ENCODE measurements at regions not wholly inside any gene's neighbourhood (a gene's known extent, or its start where the extent isn't known, plus 50 kb on each side); places are given as distances from the start of the nearest gene placed in this dataset.
"Not testable (repeated sequence)": the region's sequence is repeated elsewhere in the genome, so short reads cannot be mapped to it uniquely, and the experiment has no call there.

DNA sequence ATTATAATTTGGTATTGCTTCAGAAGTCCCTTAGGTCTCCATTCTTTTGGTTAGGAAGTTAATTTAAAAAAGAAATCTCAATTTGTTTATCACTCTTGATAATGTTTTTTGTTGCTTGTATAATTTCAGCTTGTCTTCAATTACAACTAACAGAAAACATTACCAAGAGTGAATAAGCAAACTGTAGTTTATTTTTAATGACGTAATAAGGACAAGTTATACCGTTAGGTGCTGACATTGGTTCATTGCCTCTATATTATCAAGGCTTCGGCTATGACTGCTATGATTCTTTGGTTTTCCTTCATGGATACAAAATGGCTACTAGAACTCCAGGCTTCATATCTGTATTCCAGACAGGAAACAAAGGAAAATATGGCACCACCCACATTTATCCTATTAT lies 220.6 kb downstream of the PTGER3 start:
- DNase-seq = no peak

DNA sequence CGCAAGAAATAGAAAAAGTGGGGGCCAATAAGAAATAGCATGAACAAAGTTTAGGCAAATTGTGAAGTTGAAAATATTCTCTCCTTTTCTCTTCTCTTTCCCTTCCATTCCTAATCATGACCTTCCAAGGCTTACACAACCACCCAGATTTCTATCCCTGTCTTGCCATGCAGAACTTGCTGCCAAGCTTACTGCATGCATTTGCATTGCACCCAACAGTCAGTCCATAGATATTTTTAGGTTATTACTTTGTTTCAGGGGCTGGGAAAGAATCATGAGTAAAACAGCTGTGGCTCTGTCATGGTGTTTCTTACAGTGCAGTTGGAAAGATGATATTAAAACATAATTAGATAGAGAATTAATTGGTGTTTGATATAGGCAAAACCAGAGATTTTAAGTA lies 219.4 kb downstream of the PTGER3 start:
- DNase-seq = no peak

DNA sequence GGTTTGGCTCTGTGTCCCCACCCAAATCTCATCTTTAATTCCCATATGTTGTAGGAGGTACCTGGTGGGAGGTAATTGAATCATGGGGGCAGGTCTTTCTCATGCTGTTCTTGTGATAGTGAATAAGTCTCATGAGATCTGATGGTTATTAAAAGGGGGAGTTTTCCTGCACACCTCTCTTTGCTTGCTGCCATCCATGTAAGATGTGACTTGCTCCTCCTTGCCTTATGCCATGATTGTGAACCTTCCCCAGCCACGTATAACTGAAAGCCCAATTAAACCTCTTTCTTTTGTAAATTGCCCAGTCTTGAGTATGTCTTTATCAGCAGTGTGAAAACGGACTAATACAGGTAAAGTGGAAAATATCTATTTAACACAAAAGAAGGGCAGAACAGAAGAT lies 213.3 kb downstream of the PTGER3 start:
- not testable (repeated sequence) for DNase-seq

DNA sequence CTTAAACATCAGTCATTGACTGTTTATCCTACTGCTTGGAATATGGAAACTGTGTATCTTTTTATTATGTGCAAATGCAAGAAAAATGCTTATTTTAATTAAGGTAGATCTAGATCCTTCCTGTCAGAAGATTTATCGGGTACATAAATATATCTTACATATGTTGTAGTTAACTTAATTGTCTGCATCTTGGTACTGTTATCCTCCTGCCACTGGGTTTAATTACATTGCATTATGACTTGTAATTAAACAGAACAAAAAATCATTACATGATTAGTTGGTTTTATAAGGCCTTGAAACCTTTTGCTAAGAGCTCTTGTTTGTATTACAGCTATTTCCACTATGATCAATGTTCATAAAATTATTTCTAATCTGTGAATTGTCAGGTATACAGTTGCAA lies 211.2 kb downstream of the PTGER3 start:
- no peak for DNase-seq

DNA sequence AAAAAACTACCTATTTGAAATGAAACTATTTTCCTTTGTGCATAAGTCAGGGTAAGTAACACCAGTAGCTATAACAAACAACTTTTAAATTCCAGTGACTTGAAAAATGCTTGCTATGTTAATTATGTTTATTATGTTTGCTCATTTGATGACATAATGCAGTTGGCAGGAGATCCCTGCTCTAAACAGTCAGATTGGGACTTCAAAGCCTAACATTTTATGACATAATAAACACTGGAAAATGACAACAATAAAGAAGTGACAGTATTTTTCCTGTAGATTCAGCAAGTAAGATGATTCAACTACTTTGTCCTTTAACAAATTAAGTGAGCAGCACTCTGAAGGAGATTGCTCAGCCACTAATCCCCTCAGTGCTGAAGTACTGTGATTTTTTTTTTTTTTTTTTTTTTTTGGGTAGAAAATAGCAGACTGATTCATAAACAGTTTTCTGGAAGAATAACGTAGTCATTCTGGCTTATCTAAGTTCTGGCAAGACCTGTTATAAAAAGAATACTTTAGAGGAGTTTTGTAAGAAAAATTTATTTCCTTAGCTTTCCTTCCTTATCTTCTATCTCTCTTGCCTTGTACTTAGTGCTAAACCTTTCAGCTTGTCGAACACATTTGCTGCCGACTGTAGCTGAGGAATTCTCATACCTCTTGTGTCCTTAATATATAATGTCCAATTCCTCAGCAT lies 207.2 kb downstream of the PTGER3 start:
- DNase-seq = no peak

DNA sequence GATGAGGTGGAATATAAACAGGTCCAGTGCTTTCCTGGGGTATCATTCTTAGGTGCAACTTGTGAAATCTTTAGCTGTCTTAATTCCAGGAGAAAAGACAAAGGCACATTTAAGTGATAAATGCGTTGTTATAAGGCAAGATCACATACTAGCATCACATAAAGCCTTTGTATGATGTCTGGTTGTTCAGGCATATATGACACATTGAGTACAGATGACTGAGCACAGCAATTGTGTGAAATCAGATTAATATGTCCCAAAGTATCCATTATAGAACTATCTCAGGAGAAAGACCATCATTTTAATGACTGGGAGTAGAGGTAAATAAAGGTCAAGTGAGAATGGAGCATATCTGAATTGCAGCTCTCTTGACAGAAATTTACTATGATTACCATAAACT lies 205.1 kb downstream of the PTGER3 start:
- DNase-seq = no peak

DNA sequence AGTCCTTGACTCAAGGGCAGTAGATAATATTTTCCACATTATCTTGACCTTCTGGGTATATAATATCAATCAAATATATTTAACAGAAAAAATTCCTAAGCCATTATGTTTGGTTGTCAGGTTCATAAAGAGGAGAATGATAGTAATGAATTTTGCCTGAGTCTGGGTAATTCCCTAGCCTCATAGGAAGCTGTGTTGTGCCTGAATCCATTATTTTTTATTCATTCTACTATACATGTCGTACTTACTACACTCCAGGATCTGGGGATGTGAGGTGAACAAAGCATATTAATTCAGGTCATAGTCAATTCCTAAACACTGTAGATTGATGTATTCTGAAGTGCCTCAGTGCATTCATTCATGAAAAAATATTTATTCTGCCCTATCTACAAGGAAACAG lies 204.2 kb downstream of the PTGER3 start:
- no peak for DNase-seq

DNA sequence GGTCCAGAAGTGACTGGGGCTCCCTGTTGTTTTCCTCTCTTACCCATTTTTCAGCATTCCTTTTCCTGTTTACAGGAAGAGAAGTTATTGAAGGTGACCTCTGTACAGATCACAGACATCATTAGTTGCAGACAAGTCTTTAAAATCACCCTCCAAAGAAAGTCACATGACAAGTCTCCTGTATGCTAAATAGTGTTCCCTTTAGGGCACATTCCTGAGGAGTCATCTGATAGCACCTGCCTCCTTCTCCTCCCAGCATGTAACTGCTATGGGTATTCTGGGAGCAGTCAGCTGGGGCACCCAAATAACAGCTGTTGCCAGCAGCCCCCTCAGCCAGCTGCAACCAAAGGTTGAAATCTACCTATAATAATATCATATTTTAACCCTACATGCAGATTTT lies 200.6 kb downstream of the PTGER3 start:
- no peak for DNase-seq

DNA sequence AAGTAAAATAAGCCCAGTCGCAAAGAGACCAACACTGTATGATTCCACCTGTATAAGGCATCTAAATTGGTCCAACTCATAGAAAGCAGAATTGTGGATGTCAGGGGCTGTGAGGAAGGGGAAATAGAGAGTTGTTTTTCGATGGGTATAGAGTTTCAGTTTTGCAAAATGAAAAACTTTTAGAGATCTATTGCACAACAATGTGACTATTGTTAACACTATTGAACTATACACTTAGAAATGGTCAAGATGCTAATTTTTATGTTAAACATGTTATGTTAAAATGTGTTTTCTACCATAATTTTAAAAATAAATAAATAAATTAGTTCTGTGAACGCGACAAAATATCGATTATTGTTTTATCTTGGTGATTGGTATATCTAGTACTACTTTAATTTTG lies 192.4 kb downstream of the PTGER3 start:
- no peak for DNase-seq

DNA sequence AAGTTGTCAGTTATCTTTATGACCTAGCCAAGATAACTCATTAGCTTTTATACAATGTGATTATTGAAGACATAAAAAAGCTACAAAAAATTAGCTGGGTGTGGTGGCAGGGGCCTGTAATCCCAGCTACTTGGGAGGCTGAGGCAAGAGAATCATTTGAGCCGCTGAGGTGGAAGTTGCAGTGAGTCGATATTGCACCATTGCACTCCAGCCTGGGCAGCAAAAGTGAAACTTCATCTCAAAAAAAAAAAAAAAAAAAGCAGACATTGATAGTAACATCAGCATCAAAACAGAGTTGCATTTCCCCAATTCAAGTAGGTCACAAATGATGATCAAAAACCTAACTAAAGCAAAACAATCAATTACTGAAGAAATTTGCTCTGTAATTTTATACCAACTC lies 191.4 kb downstream of the PTGER3 start:
- no peak for DNase-seq

DNA sequence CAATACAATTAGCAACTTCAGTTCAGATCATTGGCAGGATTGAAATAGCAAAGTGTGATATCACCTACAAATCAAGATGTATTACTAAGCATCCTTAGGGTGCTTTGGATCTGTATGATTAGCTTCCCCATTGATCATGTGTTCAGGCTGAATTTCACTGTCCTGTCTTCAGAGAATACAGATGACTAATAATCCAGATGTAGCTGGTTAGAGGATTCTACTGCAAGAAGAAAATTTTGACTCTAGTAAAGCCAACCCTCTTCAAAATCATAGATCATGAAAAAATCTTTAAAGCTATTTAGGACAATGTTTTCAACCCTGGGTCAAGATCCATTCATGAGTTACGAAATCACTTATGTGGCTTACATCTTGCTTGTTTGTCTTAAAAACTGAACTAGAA lies 184.4 kb downstream of the PTGER3 start:
- no peak for DNase-seq

DNA sequence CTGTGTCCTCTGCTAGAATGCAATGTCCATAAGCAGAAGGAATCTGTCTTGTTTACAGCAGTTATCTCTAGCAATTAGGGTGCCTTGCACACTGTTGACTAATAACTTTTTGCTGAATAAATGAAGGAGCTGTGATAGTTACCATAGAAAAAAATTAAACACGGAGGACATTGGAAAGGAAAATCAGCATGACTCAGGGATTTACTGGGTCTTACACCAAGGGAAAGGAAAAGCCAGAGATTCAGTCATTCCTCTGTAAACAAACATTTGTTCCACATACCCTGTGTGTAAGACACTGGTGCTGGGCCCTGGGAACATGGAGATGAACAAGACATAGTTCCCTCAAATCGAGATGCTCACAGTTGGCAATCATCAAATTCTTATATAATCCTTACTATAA lies 183.3 kb downstream of the PTGER3 start:
- no peak for DNase-seq

DNA sequence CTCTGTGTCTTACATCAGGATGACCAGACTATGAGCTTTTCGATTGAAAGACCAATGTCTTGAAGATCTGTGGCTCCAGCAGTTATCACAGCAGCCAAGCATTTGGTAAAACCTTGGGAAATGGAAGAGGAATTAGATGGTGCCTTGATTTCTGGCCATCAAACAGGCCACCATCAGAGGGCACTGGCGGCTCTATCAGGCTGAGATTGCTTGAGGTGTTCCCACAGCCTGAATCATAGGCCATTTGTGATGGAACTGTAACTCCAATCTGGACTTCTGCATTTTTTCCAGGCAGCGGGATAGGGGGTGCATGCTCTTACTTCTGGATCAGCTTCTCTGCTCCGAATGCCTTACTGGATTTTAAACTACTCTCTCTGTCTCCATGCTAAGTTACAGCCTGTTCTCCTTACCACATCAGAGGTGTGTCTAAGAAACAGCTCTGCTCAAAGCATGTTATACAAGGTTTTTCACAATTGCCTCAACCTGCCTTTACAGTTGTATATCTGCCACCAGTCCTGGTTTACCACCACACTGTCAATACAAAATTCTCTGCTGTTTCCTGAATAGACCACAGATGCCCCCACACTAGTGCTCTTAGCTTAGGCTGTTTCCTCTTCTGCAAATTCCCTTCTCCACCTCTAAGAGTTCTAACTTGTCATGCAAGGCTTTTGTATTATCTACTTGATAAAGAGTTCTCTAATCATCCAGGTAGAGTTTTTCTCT lies 180.9 kb downstream of the PTGER3 start:
- DNase-seq = no peak

DNA sequence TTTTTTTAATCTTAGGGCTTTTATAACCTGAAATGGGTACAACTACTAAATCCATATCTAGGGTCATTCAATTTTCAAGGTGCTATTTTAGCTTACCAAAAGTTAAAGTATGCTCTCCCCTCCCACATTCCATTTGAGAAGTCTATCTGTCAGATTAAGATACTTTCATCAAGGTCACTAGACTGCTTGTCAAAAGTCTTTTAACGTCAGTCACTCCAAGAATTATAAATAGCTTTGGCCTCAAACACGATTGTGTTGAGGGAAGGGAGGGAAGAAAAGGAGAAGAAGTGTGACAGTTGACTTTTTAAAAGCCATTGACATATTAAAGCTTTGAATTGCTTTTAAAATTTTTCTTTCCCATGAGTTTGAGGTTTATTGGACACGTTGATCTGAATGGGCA lies 175.8 kb downstream of the PTGER3 start:
- no peak for DNase-seq

DNA sequence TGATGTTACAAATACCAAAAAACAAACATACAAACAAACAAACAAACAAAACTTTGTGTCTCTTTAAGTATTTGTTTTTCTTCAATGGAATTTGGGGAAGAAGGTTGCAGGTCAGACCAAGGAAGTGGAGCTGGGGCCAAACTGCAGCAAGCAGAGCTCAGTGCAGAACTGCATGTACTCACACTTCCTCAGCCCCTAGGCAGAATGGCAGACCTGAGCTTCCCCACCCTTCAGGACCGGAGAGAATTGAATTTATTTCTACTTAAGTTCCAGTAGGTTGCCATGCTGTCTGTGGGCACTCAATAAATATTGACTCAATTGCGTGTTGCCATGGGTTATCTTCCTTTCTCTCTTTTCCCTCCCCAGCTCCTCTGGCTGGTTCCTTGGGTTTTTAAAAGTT lies 173.6 kb downstream of the PTGER3 start:
- no peak for DNase-seq

DNA sequence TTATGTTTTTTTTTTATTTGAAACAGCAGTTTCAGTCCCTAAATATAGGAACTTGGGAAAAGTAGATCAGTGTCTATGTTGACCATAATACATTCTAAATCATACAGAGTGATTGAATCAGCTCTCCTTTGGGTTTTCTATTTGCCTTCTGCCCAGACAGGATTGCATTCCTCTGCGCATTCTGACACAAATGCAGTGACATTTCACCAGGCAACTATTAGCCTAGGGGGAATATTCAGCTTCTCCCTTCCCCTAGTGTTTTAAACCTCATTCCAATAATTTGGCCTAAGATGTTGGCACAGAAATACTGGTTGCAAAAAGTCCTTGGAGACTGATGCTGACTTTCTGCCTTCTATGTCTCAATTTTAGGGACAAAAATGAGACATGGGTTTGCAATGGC lies 172.8 kb downstream of the PTGER3 start:
- no peak for DNase-seq

DNA sequence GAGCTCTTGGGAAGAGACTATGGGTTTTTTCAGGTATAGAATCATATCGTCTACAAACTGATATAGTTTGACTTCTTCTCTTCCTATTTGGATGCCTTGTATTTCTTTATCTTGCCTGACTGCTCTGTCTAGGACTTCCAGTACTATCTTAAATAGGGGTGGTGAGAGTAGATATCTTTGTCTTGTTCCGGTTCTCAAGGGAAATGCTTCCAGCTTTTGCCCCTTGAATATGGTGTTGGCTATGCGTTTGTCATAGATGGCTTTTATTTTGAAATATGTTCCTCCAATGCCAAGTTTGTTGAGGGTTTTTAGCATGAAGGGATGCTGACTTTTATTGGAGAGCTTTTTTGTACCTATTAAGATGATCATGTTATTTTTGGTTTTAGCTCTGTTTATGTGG lies 170.3 kb downstream of the PTGER3 start:
- DNase-seq = no peak

DNA sequence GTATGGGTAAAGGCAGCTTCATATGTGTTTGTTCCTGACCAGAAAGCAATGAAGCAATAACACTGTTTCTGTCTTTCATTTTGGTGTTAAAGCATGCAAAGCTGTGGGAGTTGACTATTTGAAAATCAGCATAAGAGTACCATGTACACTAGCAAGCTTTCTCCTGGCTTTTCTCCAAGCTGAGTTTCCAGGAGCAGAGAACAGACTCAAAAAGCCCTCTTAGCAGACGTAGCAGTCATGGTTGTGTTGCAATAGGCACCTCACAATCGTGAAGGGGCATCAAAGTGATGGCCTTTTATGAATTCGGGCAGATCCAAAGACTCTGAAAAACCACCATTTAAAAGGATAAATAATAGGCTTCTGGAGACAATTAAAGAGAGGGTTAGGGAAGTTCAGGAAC lies 159.7 kb downstream of the PTGER3 start:
- no peak for DNase-seq

DNA sequence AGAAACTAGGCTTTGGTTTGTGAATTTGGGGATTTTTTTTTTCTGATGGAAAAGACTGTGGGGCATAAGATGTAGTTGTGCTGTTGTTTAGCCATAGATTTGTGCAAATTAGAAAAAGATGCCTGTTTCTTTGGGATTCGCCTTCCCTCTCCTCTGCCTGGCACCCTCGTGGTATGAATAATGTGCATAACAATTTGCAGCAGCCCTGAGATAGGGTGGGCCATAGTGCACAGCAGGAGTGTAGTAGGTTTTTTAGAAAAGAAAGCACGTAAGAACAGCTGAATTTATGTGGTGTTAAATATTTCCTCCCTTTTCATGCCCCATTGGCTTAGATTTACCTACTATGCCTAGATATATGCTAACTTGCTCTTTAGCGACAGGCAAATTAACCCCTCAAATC lies 158.9 kb downstream of the PTGER3 start:
- no peak for DNase-seq

DNA sequence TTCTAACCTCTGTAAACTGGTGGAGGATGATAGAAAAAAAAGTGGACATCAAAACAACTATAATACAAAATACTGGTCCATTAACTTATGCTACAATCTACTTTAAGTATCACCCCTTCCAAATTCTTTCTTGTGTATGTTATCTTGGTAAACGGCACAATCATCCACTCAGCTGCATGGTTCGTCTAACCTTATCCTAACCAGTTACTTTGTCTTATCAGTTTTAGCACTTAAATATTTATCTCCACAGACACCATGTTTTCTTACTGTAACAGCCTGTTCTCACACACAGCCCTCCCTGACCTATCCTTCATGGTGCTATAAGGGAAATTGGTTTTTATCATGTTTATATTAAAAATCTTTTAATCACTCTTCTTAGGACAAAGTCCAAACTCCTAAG lies 157.2 kb downstream of the PTGER3 start:
- DNase-seq = no peak

DNA sequence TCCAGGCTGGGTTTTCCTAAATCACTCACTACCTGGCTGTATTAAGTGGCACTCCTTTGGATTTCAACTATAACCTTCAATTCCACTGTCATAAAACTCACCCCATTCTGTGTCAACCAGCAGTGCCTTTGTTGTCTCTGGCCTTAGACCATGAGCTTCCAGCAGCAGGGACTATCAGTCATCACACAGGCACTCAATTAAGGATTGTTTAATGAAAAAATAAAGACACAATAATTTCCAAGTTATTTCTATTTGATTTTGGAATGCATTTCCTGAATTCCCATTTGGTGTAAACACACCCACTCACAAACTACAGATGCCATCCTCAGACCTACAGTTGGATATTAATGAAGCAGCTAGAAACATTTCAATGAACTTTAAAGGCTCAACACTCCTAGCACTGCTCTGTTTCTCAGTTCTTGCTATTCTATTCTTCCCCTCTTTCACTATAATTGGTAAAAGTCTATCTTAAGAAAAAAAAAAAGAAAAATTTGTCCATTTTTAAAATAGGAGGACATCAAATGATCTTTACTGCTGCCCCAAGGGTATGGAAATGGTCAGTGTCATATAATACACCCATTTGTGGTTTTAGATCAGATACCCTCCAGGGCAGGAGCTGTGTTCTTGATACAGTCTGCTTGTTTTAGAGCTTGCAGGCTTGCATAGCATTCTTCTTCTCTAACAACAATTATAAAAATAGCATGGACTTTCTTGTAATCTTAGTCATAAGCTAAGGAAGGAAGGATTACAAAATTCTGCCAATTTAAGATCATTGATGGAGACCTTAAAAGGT lies 156.4 kb downstream of the PTGER3 start:
- no peak for DNase-seq

DNA sequence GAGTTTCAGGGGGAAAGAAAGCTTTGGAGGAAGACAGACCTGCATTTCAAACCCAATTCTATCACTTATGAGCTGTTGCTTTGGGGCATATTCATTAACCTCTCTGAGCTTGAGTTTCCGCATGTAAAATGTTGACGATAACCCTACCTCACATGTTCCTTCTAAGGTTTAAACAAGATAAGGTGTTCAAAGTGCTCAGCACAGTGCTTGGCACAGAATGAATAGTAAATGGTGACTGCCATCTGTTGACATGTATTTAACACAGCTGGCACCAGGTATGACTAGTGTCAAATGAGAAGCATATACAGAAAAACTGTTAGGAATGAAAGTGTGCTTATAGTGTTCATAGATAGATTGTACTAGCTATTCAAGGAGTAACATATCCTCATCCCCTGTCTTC lies 155.5 kb downstream of the PTGER3 start:
- no peak for DNase-seq

DNA sequence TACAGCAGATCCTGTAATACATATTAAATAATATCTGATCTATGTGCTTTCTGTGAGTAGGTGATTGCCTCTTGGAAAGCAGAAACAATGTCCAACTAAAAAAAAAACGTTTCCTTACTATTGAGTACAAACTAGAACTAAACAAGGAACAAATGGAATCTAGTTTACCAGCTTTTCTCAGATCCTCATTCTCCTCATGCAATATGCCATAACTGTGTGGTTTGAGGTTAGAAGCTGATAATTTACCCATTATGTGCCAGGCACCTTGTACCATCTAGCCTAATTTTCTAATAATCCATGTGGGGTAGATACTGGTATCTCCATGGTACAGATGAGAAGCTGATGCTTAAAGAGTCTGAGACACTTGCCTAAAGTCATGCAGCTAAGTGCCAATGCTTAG lies 154.7 kb downstream of the PTGER3 start:
- no peak for DNase-seq

DNA sequence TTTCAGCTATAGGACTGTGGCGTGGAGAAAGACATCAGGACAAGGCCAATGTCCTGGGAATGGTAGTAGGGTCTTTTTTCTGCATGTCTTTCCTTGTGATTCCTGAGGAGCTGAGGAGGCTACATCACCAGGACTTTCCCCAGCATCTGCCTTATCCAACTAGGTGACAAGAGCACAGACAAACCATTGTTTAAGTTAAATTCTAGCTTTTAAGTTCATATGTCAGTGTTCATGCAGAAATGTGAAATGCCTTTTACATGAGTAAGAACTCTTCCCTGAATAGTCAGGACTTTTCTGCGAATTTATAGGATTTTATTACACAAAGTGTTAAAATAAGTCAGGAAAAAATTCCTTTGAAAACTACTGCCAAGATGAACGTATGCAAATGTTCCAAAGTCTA lies 154.2 kb downstream of the PTGER3 start:
- no peak for DNase-seq
